Naive thymus-derived CD4-positive, alpha-beta T cell (primary cell): ENCODE measurements at regions not wholly inside any gene's neighbourhood (a gene's known extent, or its start where the extent isn't known, plus 50 kb on each side); places are given as distances from the start of the nearest gene placed in this dataset.

Experiments used
- ATAC-seq: fragments of 150-1000 bp; cut with Tn5 transposase; 2 replicates; pipeline ENCODE4 v1.10.0; 2021; ENCODE audit warnings: mild to moderate bottlenecking, moderate library complexity
- CTCF ChIA-PET: fragments of 350-600 bp; sonication (Branson Sonifier 250); formaldehyde crosslinking; loops from one replicate; lab custom pipeline; 2021; ENCODE audit warnings: antibody characterized with exemption; lab: Charles Lee
- POLR2A ChIA-PET: fragments of 350-600 bp; sonication (Branson Sonifier 250); formaldehyde crosslinking; loops from one replicate; lab custom pipeline; 2021; ENCODE audit warnings: antibody characterized with exemption, inconsistent platforms; lab: Charles Lee
- DNase-seq, 9 donors: peaks; one replicate each; pipeline versions ENCODE4 v3.0.0 to v3.0.0-alpha.2; 2020 to 2022; ENCODE audit warnings: mixed read lengths in 1 of 9
- H3K27ac ChIP-seq: one replicate; pipeline ENCODE4 v1.7.0; 2013; ENCODE audit warnings: mild to moderate bottlenecking, low read depth, low read length, moderate library complexity
- H3K27me3 ChIP-seq, 2 donors: one replicate each; pipeline ENCODE4 v1.7.0; 2013; ENCODE audit warnings: low read length in 2 of 2, mild to moderate bottlenecking in 2 of 2, moderate library complexity in 2 of 2; ENCODE audit not compliant: control insufficient read depth in 2 of 2, insufficient read depth in 2 of 2
- H3K36me3 ChIP-seq, 3 experiments: 1 replicate in 2 of 3; 2 replicates in 1 of 3; pipeline ENCODE4 v1.7.0; 2013; ENCODE audit warnings: low read length in 3 of 3, mild to moderate bottlenecking in 3 of 3, moderate library complexity in 1 of 3; ENCODE audit not compliant: insufficient read depth in 3 of 3, control insufficient read depth in 2 of 3
- H3K4me1 ChIP-seq, 2 donors: one replicate each; pipeline ENCODE4 v1.7.0; 2013; ENCODE audit warnings: low read length in 2 of 2, mild to moderate bottlenecking in 2 of 2, moderate library complexity in 1 of 2; ENCODE audit not compliant: control insufficient read depth in 2 of 2, insufficient read depth in 2 of 2
- H3K4me3 ChIP-seq: 2 replicates; pipeline ENCODE4 v1.7.0; 2013; ENCODE audit warnings: mild to moderate bottlenecking, low read length
- H3K9me3 ChIP-seq, 3 experiments: 1 replicate in 2 of 3; 2 replicates in 1 of 3; pipeline ENCODE4 v1.7.0; 2013; ENCODE audit warnings: low read length in 3 of 3; ENCODE audit not compliant: control insufficient read depth in 2 of 3
- H3K27ac Mint-ChIP-seq, 9 donors: one replicate each; pipeline ENCODE4 v1.8.0; 2020 to 2022; ENCODE audit warnings: mixed read lengths in 9 of 9, mild to moderate bottlenecking in 8 of 9, moderate library complexity in 5 of 9, inconsistent platforms in 2 of 9
- H3K27me3 Mint-ChIP-seq, 5 donors: one replicate each; pipeline ENCODE4 v1.8.0; 2021 to 2022; ENCODE audit warnings: mixed read lengths in 5 of 5, mild to moderate bottlenecking in 1 of 5
- H3K36me3 Mint-ChIP-seq, 5 donors: one replicate each; pipeline ENCODE4 v1.8.0; 2020 to 2022; ENCODE audit warnings: mixed read lengths in 5 of 5, mild to moderate bottlenecking in 3 of 5, inconsistent platforms in 1 of 5
- H3K4me1 Mint-ChIP-seq, 7 donors: one replicate each; pipeline ENCODE4 v1.8.0; 2020 to 2022; ENCODE audit warnings: mixed read lengths in 7 of 7, mild to moderate bottlenecking in 3 of 7, inconsistent platforms in 1 of 7
- H3K4me3 Mint-ChIP-seq, 10 donors: one replicate each; pipeline ENCODE4 v1.8.0; 2020 to 2022; ENCODE audit warnings: mild to moderate bottlenecking in 10 of 10, mixed read lengths in 10 of 10, moderate library complexity in 6 of 10, inconsistent platforms in 2 of 10
- H3K9me3 Mint-ChIP-seq, 11 donors: one replicate each; pipeline ENCODE4 v1.8.0; 2020 to 2022; ENCODE audit warnings: mixed read lengths in 11 of 11, mild to moderate bottlenecking in 4 of 11, inconsistent platforms in 1 of 11, moderate library complexity in 1 of 11
- intact Hi-C, 2 donors: fragments of 100-400 bp; cut with micrococcal nuclease; formaldehyde crosslinking; loops; one replicate each; pipeline ENCODE4 v1.15.1; 2023

GRCh38 chr4:84235126-84235944 is 263.8 kb downstream of the NKX6-1 start:
- CTCF ChIA-PET: no interaction called here
- peaks cover 0 to 10% (median 0%) of the 10 kb centered on the region in 5 donors for H3K27me3 Mint-ChIP-seq
- no peaks in the 10 kb centered on the region for H3K4me1 ChIP-seq
- H3K27me3 ChIP-seq: no peaks in the 10 kb centered on the region
- ATAC-seq: no peak
- H3K4me1 Mint-ChIP-seq: no peaks in the 10 kb centered on the region
- no peak for DNase-seq
- no peaks in the 10 kb centered on the region for H3K36me3 ChIP-seq
- H3K4me3 ChIP-seq: no peak overlapping the region
- no peak overlapping the region for H3K27ac Mint-ChIP-seq
- intact Hi-C loops: no loop called here
- H3K4me3 Mint-ChIP-seq: no peak overlapping the region
- H3K9me3 ChIP-seq: no peaks in the 10 kb centered on the region
- H3K27ac ChIP-seq: no peak overlapping the region
- H3K36me3 Mint-ChIP-seq: no peaks in the 10 kb centered on the region
- peaks cover 0 to 5% (median 0%) of the 10 kb centered on the region in 11 donors for H3K9me3 Mint-ChIP-seq
- POLR2A ChIA-PET: no interaction called here

- DNase-seq (no peak), ATAC-seq (no peak)
- POLR2A ChIA-PET: no interaction called here
- Histone ChIP-seq H3K27ac (no peak overlapping the region), H3K4me3 (no peak overlapping the region), H3K36me3 (no peaks in the 10 kb centered on the region), H3K4me1 (no peaks in the 10 kb centered on the region), H3K9me3 (no peaks in the 10 kb centered on the region), H3K27me3 (no peaks in the 10 kb centered on the region)
- no peak overlapping the region for H3K4me3 Mint-ChIP-seq
- peaks cover 0 to 8% (median 0%) of the 10 kb centered on the region in 11 donors for H3K9me3 Mint-ChIP-seq
- H3K36me3 Mint-ChIP-seq: no peaks in the 10 kb centered on the region
- no peak overlapping the region for H3K27ac Mint-ChIP-seq
- peaks cover 0 to 10% (median 6%) of the 10 kb centered on the region in 5 donors for H3K27me3 Mint-ChIP-seq
- no peaks in the 10 kb centered on the region for H3K4me1 Mint-ChIP-seq
- intact Hi-C loops: no loop called here
- CTCF ChIA-PET: no interaction called here
Measured at GRCh38 chr4:84232309-84233095, 266.6 kb downstream of the NKX6-1 start.

- H3K9me3 ChIP-seq: no peaks in the 10 kb centered on the region
- Mint-ChIP-seq H3K27ac (no peak overlapping the region), H3K4me3 (no peak overlapping the region), H3K36me3 (no peaks in the 10 kb centered on the region), H3K4me1 (no peaks in the 10 kb centered on the region), H3K27me3 (peaks cover 0 to 10% (median 6%) of the 10 kb centered on the region in 5 donors), H3K9me3 (peaks cover 0 to 12% (median 1%) of the 10 kb centered on the region in 11 donors)
- H3K36me3 ChIP-seq: no peaks in the 10 kb centered on the region
- H3K4me1 ChIP-seq: no peaks in the 10 kb centered on the region
- no peak overlapping the region for H3K27ac ChIP-seq
- H3K27me3 ChIP-seq: no peaks in the 10 kb centered on the region
- CTCF ChIA-PET: no interaction called here
- DNase-seq: no peak
- H3K4me3 ChIP-seq: no peak overlapping the region
- POLR2A ChIA-PET: no interaction called here
- intact Hi-C loops: no loop called here
- no peak for ATAC-seq
Measured at GRCh38 chr4:84231539-84232055, 267.5 kb downstream of the NKX6-1 start.

- Mint-ChIP-seq H3K27ac (no peak overlapping the region), H3K36me3 (no peaks in the 10 kb centered on the region), H3K27me3 (peaks cover 0 to 6% (median 3%) of the 10 kb centered on the region in 5 donors), H3K4me3 (no peak overlapping the region), H3K4me1 (no peaks in the 10 kb centered on the region), H3K9me3 (peaks cover 0 to 12% (median 3%) of the 10 kb centered on the region in 11 donors)
- ATAC-seq (no peak), DNase-seq (no peak)
- H3K4me1 ChIP-seq: no peaks in the 10 kb centered on the region
- intact Hi-C loops: no loop called here
- no peaks in the 10 kb centered on the region for H3K9me3 ChIP-seq
- CTCF ChIA-PET: no interaction called here
- POLR2A ChIA-PET: no interaction called here
- H3K4me3 ChIP-seq: no peak overlapping the region
- H3K27ac ChIP-seq: no peak overlapping the region
- H3K36me3 ChIP-seq: no peaks in the 10 kb centered on the region
- H3K27me3 ChIP-seq: no peaks in the 10 kb centered on the region
Measured at GRCh38 chr4:84224522-84224921, 274.6 kb downstream of the NKX6-1 start.

GRCh38 chr4:84221704-84222103 is 277.4 kb downstream of the NKX6-1 start:
- no peaks in the 10 kb centered on the region for H3K4me1 ChIP-seq
- no peak overlapping the region for H3K27ac ChIP-seq
- H3K27ac Mint-ChIP-seq: no peak overlapping the region
- no peaks in the 10 kb centered on the region for H3K9me3 ChIP-seq
- ATAC-seq (no peak), DNase-seq (no peak)
- H3K4me3 Mint-ChIP-seq: no peak overlapping the region
- H3K9me3 Mint-ChIP-seq: peaks cover 0 to 7% (median 0%) of the 10 kb centered on the region in 11 donors
- H3K27me3 ChIP-seq: no peaks in the 10 kb centered on the region
- no peak overlapping the region for H3K4me3 ChIP-seq
- CTCF ChIA-PET: no interaction called here
- H3K36me3 ChIP-seq: no peaks in the 10 kb centered on the region
- no peaks in the 10 kb centered on the region for H3K36me3 Mint-ChIP-seq
- intact Hi-C loops: no loop called here
- POLR2A ChIA-PET: no interaction called here
- H3K27me3 Mint-ChIP-seq: peaks cover 0 to 6% (median 0%) of the 10 kb centered on the region in 5 donors
- no peaks in the 10 kb centered on the region for H3K4me1 Mint-ChIP-seq

- CTCF ChIA-PET: no interaction called here
- Mint-ChIP-seq H3K9me3 (peaks cover 0 to 7% (median 2%) of the 10 kb centered on the region in 11 donors), H3K27ac (no peak overlapping the region), H3K4me3 (no peak overlapping the region), H3K4me1 (no peaks in the 10 kb centered on the region), H3K36me3 (no peaks in the 10 kb centered on the region), H3K27me3 (peaks cover 0 to 6% (median 0%) of the 10 kb centered on the region in 5 donors)
- H3K27me3 ChIP-seq: no peaks in the 10 kb centered on the region
- POLR2A ChIA-PET: no interaction called here
- ATAC-seq (no peak), DNase-seq (no peak)
- H3K27ac ChIP-seq: no peak overlapping the region
- no peaks in the 10 kb centered on the region for H3K4me1 ChIP-seq
- no peaks in the 10 kb centered on the region for H3K9me3 ChIP-seq
- no peak overlapping the region for H3K4me3 ChIP-seq
- intact Hi-C loops: no loop called here
- H3K36me3 ChIP-seq: no peaks in the 10 kb centered on the region
Measured at GRCh38 chr4:84220990-84221389, 278.1 kb downstream of the NKX6-1 start.
